H4 (cell line): ENCODE measurements at regions not wholly inside any gene's neighbourhood (a gene's known extent, or its start where the extent isn't known, plus 50 kb on each side); places are given as distances from the start of the nearest gene placed in this dataset.

Experiments used
- DNase-seq: peaks from one replicate; pipeline ENCODE4 v3.0.0-alpha.2; 2015; ENCODE audit warnings: low spot score

GRCh38 chr21:19236209-19236608, 832.6 kb upstream of the TMPRSS15 start:
- peak; percentile 77 for DNase-seq

- no peak for DNase-seq
Observed at GRCh38 chr21:19237608-19238007, 834.0 kb upstream of the TMPRSS15 start.

GRCh38 chr21:19239696-19240095, 836.1 kb upstream of the TMPRSS15 start:
- DNase-seq, result no peak

DNA sequence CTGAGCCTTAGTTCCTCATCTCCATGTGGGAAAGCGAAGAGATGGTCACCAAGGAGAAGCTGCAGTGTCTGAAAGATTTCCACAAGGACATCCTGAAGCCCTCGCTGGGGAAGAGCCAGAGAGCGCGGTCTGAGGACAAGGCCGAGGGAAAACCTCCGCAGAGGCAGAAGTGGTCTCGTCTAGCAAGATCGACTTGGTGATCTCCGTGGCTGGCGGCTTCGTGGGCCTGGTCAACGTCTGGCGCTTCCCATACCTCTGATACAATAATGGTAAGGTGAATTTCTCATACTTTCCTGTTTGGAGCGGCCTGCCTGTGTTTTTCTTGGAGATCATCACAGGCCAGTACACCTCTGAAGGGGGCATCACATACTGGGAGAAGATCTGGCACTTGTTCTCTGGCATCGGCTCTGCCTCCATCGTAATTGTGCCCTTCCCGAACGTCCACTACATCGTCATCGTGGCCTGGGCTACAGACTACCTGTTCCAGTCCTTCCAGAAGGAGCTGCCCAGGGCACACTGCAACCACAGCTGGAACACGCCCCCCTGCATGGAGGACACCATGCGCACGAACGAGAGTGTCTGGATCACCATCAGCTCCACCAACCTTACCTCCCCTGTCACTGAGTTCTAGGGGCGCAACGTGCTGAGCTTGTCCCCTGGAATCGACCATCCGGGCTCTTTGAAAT, 841.1 kb upstream of the TMPRSS15 start:
- DNase-seq, result no peak

GRCh38 chr21:19245188-19245580, 841.6 kb upstream of the TMPRSS15 start:
- DNase-seq, result no peak

- DNase-seq, result no peak
Observed at GRCh38 chr21:19246018-19246417, 842.4 kb upstream of the TMPRSS15 start.

- no peak for DNase-seq
Observed at GRCh38 chr21:19256934-19257660, 853.5 kb upstream of the TMPRSS15 start.

- DNase-seq, result no peak
Observed at GRCh38 chr21:19261731-19262376, 858.3 kb upstream of the TMPRSS15 start.

DNA sequence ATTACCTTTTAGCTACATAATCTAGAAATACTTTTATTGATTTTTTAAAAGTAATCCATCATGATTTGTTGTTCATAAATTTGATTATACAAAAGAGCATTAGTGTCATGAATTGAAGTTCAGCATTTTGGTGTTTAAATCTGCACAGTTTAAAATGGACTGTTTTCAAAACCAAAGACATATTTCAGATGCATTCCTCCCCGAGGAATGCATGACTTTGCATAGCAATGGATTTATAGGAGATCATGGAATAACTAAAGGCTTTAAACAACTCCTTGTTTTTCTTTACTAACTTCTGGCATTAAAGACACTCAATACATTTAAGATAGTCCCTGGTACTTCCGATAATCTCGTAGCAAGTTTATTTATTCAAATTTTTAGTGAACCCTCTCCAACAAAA, 863.1 kb upstream of the TMPRSS15 start:
- no peak for DNase-seq

DNA sequence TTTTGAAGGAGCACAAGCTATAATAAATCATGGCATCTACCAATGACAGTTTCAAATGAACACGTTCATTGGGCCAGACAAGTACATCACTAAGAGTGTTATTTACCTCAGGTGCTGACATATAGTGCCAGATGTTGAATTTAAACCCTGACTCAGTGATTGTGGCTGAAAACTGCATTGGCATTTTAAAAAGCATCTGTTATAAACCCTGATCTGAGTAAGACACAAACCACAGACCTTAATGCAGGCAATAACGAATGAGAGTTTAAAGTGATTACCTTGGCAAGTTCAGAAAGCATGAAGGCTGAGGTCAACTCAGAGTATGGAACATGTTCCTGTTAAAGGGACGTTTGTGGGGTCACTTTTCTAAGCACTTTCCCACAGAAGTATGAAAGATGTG, 865.1 kb upstream of the TMPRSS15 start:
- DNase-seq, result no peak

DNA sequence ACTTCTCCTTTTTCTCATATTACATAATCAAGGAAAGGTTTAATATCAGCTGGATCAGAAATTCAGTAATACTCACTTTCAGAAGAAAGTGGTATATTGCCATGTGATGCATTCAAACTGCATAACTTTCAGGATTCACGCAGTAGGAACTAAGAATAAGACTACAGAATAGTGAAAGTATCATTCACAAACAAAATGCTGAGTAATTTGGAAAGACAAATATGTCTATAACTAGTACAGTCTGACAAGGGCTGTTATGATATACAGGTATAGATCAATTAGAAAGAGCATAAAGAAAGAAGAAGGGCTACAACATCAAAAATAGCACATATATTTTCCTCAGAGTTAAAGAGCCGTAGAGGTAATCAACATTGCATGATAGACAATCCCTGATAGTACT, 871.5 kb upstream of the TMPRSS15 start:
- no peak for DNase-seq

- no peak for DNase-seq
Observed at GRCh38 chr21:19276665-19277064, 873.1 kb upstream of the TMPRSS15 start.

DNA sequence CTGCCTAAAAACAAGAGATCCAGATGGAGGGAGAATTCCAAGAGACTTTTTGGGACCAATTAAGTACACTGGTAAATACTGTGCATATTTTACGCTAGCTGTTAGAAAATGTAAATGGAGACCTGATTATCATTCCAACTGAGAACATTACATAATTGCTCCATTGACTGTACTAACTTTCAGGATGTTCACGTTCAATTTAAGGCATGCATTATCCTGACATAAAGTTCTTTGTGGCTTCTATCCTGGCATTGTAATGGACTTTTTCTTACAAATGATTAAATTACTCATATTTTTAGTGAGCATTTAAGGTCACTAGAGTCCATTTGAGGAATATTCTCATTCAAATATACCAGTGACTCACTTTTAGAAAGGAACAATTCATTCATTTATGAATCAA, 883.3 kb upstream of the TMPRSS15 start:
- no peak for DNase-seq

- DNase-seq, result no peak
Observed at GRCh38 chr21:19290328-19290727, 886.7 kb upstream of the TMPRSS15 start.

- DNase-seq, result no peak
Observed at GRCh38 chr21:19320291-19320690, 916.7 kb upstream of the TMPRSS15 start.

DNA sequence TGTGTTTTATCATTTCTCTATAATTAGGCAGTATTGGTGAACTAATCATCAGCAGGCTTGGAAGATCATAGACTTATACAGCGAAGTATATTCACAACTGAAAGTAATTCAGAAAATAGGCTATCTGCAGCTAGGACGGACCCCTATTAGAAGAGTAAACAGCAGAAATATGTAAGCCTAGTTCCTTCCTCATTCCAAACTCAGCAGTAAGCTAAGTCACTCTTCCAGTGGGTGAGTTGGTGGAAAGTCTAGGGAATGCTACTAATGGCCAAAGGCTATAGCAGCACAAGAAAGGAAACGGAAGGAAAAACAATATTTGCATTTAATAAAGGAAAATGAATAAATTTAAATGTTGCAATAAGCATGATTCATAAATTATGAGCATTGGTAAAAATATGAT, 918.1 kb upstream of the TMPRSS15 start:
- no peak for DNase-seq

- DNase-seq, result no peak
Observed at GRCh38 chr21:19322360-19322759, 918.8 kb upstream of the TMPRSS15 start.

- no peak for DNase-seq
Observed at GRCh38 chr21:19326531-19327319, 923.1 kb upstream of the TMPRSS15 start.

DNA sequence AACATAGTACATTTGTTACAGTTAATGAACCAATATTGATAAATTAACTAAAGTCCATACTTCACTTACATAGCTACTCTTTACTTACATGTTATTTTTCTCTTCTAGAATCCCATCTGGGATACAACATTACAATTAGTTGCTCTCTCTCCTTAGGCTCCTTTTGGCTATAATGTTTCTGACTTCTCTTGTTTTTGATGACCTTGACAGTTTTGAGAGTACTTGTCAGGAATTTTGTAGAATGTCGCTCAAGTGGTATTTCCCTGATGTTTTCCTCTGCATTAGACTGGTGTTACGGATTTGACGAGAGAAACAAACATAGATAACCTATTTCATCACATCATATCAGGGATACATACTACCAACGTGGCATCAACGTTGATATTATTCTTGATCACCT, 925.4 kb upstream of the TMPRSS15 start:
- DNase-seq, result no peak

DNA sequence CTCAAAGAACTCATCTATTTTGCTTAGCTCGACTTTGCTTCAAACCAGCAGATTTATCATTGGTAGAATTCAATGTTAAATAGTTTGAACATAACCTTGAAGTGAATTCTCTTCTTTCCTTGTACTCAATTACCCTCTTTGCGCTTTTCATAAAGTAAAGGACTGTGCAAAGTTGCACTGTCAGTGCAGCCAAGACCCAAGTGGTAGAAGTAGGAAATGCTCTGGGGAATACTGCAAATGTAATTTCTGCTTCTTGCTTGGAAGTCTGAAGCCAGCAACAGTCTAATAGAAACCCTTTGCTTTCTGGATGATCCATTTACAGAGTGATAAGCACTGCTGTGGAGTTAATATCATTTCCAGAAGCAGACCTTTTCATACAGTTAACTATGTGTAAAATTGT, 936.7 kb upstream of the TMPRSS15 start:
- no peak for DNase-seq

DNA sequence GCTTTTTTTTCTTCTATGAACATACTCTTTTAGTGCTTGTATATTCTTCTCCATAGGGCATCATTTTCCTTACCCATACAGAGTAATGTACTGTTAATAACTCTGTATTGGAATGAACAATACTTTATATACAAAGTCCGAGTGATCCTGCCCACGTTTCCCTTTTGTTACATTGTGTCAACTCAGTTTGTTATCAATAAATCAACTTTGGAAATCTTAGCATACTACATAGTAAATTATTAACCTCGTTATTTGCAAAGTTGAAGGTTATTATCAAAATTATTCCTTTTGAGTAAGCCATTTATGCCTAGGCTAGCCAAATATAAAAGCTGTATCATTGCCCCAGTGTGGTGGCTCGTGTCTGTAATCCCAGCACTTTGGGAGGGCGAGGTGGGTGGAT, 937.4 kb upstream of the TMPRSS15 start:
- DNase-seq, result no peak

DNA sequence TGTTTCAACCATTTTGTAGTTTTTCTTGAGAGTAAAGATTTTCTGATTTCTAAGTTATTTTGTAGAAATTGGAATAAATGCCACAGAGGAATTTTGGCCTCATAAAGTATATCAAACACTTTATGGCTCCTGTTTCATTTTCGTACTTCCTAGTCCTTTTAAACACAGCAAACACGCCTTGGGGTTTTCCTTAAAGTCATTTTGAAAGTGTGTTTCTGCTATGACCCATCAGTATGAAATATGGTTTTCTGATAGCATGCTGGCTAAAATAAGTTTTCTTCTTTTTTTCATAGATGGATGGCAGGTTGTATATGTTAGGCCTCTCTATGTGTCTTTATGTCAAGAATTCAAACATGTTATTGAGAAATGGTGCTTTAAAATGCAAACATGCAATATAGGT, 940.1 kb upstream of the TMPRSS15 start:
- no peak for DNase-seq
